Right kidney (tissue), 1 donor: ENCODE measurements at regions not wholly inside any gene's neighbourhood (a gene's known extent, or its start where the extent isn't known, plus 50 kb on each side); places are given as distances from the start of the nearest gene placed in this dataset.

ENCODE experiments used
- DNase-seq: peaks from one replicate; pipeline ENCODE4 v3.0.0-alpha.2; 2016

DNA sequence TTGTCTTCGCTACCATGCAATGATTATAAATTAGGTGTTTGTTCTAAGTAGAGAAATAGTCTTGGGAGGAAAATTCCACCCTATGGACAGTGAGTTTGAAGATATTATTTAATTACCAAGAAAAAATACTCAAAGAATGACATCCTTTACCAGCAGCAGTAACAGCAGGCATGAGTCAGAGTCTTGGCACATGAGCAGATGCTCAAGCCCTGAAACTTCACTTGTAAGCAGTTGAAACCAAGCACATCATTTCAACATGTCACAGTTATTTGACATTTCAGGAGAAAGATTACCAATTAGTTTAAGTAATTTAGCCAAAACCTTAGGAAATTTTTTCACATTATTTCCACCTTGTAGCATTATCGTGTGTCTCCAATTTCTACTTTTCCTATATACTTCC lies 99.2 kb downstream of the C12orf50 start:
- no peak for DNase-seq

DNA sequence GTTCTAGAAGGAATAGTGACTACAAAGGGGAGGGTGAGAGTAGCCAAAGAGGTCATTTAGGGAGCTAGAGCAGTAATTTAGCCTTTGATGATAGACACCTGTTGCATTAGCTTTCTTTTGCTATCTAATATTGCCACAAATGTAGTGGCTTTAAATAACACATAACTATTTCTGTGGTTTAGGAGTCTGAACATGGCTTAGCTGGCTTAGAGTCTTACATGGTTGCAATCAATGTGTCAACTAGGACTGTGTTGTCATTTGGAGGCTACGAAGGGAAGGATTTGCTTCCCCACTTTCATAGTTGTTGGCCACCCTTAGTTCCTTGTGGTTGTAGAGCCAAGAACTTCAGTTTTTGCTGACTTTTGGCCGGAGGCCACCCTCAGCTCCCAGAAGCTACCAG lies 99.9 kb downstream of the C12orf50 start:
- no peak for DNase-seq

DNA sequence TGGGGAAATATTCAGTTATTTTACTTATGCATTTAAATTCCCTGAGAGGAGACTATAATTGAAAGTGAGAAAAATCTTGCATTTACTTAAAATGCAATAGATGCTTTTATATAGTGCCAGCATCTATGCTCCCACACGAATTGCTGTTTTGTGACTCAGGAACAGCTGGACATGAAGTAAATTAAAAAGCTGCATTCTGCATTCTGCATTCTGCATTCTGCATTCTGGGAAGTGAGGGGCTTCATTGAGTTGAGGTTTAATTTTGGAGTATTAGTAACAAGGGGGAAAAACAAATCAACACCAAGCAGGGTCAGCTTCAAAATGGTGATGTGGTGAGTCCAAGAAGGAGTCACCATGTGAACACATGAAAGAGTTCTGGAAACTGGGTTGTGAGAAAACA lies 101.2 kb downstream of the C12orf50 start:
- DNase-seq = no peak

DNA sequence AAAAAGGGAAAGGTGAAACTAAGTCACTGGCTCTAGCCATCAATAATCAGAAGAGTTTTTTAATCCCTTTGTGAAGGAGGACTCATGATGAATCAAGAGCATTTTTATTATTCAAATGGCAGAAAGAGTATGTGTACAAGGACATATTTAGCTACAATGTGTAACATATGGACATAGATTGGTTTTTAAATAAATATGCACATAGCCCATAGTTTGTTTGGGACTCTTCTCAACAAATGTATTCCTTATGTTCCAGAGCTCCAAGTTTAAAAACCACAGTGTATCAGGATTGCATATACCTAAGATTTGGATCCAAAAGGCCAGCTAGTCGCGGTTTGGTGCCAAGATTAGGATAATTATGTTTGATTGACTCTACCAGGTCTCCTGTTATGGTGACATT lies 104.2 kb downstream of the C12orf50 start:
- DNase-seq = no peak

DNA sequence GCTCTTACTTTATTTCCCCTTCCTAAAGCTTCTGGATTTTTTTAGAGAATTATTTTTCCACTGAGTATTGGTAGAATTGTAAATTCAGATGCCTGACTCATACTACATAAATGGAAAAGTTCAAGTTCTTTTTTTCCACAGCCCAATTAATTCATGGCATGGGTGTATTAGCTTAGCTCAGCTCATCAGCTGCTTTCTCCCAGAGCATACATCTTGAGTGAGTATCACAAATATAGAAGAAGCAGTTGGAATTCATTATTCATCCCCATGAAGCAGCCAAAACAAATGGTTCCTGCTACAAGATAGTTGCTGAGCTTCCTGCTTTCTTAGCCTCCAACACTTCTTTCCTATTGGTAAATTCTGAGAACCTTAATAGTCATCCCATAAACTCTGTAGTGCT lies 105.1 kb downstream of the C12orf50 start:
- no peak for DNase-seq

DNA sequence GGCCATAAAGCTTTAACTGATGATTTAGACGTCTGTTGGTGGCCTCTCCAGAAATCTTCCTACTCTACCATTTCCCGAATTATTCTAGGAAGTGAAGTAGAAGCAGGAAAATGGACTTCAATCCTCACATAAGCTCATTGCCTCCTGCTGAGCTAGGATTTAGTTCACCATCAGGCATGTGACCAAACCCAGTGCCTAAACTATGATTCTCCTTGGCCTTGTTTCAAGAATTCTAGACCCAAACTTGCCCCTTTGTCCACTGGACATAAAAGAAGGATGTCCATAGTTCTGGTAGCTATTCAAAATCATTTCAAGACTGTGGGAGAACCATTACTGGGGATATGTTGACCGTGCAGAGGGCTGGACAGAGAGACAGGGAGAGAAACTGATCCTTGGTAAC lies 105.8 kb downstream of the C12orf50 start:
- no peak for DNase-seq

DNA sequence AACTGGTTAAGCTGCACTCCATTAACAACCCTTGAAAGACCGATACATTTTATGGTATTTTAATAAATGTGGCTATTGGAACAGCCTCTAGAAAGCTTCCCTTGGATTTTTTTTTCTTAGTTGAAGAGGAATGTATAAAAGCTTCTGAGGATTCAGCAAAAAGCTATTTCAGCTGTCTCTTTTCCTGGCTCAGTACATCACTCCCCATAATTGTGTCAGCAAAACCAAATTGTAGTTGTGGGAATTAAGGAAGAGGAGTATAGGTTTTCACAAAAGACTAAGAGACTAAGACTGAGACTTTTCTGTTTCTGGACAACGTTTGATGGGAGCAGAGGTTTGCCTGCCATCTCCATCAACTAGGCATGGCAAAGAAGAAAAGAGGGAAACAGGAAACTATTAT lies 106.5 kb downstream of the C12orf50 start:
- DNase-seq = no peak

DNA sequence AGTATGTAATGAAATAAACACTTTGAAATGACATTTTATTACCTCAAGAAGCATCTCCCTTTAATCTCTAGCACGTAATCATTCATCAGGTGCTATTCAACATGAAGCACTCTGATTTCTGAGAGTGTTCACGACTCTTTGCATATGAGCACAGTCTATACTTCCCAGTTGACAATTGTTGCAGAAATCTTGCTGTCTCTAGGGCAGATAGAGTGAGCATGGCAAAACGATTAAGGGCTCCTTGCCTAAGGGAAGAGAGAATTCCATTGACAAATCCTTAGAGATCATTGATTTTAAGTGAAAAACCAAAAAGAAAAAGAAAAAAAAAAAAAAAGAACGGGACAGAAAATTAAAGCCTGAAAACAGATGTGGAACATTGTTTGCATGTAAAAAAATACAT lies 107.6 kb downstream of the C12orf50 start:
- DNase-seq = no peak

DNA sequence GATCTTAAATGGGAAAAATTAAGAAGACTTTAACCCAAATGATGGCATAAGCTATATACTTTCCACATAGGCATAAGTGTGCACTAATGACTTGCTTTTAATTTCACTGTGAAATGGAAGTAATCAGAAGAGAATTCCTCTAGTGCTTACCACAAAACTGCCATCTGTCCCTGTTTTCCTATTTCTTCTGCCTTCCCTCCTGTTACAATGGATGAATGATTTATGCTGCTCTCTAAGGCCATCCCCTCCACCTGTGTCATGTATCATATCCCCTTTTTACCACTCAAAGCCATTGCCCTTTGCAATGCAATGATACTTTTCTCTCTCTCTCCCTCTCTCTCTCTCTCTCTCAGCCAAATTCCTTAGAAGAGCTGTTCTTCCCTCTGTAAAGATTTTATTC lies 109.1 kb downstream of the C12orf50 start:
- DNase-seq = no peak

DNA sequence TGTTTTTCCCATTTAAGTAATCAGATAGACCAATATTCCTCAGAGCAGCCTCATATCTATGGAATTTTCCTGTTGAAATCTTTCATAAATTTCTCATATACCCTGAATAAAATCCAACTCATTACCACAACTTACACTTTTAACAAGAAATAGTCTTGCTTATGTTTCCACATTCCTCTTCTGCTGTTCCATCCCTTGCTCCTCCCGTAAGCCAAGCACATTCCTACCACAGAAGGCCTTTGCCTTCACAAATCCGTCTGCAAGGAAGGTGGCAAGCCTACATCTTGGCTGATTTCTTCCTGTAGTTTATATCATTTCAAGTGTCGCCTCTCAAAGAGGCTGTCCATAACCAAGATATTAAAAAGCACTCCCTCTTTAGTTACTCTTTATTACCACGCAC lies 127.7 kb downstream of the C12orf50 start:
- DNase-seq = no peak

DNA sequence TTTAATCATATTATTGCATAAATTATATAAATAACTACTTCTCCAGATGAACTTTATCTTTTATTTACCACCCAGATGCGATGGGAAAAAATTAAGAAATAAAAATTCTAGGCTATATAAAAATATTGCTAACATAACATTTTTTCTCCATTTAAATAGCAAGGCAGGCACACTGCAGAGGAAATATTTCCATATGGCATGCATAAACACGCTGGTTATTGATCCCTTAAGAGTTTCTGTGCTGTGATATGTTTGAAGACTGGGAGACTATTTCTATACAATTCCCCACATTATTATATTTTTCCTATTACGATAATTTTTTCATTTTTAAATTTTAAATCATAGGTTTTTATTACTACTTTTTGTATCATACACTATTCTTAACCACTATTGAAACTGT lies 131.5 kb downstream of the C12orf50 start:
- DNase-seq = no peak

DNA sequence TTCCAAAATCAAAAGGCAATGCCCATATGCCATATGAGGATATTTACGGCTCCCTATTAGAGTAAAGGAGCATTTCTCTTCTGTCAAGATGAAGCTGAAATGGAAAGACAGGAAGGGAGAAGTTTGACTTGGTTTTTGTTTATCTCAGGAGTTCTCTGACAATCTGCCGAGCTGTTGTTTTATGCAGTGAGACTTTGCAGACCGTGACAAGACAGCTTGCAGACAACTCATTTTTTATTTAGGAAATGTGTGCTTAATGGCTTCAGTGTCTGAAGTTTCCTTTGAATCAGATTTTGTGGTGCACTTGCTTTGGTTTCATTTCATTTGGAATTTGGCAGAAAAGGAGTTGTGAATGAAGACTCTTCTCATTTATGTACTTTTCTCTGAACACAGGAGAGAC lies 145.4 kb downstream of the C12orf50 start:
- DNase-seq = no peak

DNA sequence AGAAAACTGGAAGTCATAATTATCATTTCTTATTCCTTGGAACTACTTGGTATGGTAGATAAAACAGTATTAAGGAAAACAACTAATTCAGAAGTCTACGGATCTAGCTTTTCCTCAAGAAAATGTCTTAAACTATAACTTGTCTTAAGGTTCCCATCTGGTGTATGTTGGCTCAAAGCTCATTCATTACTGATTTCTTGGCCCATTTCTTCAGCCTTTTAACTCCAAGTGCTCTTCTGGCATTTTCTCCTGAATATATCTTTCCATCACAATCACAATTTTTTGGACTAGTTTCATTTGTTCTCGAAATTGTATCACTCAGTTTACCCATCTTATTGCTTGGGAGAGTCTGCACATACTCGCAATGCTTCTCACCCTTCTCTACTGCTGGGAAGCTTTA lies 150.1 kb downstream of the C12orf50 start:
- no peak for DNase-seq

DNA sequence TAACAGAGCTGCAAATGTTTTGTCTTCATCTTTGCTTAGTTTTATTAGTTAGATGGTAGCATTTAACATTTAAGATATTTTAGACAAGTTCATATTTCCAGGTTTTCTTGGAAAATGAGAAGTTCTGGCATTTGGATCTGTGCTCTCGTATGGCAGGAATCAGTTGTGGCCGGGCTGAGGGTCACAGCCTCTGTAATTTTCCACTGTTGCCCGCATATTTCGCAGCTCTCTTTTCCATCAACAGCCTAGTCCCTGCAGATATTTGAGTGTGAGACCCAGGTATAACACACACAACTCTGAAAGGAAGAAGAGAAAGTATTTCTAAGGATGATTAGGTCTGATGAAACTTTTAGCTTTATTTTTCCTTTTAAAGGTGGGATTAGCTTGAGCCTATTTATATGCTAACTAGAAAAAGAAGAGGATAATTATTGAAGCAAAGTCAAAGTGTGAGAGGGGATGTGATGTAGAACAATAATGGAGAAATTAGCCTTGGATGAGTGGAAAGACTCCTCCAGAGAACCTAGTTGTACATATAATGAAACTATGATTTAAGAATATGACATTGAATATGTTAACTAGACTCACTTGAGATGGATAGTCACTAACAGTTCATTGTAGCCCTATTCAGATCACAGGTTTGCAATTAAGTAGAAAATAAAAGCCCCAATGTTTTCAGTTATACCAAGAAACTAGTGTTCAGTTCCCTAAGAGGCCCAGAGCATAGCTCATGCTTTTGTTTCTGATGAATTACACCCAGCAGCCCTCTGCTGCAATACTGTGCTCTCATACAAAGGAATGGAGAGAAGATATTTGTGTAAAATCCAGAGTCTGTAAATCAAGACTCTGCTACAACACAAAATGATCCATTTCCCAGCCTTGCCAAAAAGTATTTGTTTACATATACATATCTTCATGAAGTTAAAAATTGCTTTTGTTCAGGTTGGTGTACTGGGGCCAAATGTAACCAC lies 158.4 kb downstream of the C12orf50 start:
- DNase-seq = no peak

DNA sequence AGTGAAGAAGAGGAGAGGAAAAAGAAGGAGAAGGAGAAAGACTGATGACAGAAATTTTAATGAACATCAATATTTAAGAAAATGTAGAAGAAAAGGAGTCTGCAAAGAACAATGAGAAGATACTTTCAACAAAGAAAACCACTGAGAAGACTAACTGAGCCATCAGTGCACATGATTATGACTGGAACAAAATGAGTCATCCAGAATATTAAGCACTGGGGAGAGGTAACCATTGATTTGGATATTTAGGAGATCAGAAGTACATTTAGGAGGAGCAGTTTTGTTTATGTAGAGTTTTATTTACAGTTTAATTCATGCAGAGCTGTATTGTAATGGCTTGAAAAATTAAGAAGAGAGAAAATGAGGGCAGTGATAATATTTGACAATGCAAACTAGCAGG lies 159.1 kb downstream of the C12orf50 start:
- no peak for DNase-seq

DNA sequence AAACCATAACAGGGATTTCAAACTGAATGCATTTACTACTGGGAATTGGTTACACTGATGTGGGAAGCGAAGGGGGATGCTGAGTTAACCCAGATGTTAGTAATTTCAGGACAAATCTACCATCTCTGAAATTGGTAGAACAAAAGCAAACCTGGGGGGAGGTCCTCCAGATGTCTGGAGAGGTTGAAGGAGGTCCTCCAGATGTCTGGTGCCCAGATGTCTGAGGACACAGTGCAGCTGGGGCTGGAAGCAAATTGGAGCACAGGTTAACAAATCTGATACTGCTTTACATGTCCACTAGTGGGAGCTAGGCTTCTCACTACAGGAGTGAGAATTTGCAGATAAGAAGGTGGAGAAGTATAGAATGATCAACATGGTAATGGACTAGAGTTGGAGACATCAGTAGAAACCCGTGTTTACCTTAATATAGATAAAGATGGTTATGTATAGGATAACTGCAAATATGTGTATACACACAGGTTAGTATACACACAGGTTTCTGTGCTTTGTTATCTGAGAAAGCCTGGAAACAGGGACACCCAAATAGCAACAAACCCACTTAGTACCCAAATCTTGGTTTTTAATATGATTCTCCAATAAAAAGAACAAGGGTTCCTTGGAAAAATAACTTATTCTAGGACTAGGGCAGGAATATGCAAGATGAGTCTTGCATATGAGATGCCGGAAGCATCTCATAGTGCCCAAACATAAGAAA lies 162.5 kb downstream of the C12orf50 start:
- no peak for DNase-seq

DNA sequence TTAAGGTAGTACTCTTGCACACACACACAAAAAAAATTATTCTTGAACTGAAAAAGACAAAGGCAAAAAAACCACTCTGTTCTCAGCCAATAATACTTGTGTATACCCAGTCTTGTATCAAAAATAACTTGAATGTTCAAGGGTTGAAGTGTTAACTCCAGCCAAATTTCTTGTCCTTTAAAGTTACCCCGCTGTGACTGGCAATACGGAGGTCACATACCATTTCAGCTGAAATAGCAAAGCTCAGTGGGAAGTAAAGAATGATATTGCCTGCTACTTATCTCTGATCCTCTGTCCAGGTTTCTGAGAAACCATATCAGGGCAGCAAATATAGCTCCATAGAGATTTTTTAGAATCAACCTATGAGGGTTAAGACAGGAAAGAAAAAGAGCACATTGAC lies 167.4 kb downstream of the C12orf50 start:
- DNase-seq = no peak

DNA sequence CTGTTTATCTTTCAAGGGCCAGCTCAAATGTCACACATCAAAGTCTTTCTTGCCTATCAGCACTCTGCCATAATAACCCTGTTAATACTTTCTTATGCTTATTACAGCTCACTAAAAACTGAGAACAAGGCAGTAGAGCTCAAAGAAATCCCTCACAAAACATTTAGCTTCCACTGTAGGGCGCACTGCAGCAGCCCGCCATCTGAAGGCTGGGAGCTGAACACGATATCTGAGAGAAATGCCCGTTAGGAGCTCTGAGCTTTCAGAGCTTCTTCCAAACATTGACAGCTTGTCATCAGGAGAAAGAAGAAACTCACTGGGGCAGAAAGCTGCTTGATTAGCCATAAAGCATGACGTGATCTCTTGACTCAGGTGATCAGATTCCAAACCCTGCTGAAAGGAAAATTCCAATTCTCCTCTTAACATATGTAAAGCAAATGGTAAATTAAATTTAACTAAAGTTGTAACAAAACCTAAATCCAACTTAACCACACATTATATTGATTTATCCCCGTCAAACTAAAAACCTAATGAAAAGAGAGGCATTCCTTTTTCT lies 175.7 kb downstream of the C12orf50 start:
- no peak for DNase-seq

DNA sequence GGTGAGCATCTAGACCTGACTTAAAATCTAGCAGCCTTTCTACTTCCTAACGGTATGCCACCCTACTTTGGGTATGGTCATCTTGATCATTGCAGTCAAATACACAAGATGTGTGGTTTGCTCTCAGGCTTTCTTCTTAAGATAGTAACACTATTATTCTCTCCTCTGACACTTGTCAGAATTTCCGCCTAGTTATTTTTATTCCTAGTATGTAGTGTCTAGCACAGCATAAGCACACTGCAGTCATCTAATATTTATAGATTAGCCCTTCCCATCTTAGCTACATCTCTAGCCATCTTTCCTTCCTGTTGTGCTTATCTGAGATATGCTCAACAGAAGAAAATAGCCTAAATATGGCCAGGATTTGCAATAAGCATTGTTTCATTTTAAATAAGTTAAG lies 180.1 kb downstream of the C12orf50 start:
- DNase-seq = no peak

DNA sequence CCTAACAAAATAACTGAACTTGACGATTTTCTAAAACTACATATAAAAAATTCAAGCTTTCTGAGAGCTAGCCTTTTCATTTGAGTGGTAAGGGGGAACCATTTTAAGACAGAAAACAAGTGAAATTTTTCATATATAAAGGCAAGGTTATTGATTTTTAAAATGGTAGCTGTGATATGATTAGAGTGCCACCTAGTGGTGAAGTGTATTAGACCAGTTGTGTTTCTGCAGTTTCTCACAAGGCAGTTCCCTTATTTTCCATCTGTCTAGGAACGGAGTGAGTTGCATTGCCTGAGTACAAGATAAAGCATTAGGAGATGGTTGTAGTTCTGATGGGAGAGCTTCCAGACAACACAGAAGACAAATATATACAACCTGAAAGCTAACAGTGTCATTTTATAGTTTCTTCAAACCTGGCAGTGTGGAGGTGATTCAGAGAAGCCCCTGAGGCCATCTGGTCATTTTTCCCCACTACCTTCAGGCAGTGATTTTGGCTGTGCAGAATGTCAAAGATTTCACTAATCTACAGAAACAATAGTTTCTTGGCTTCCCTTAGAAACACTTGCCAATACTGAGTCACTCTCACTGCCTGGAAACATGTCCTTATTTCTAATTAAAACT lies 180.8 kb downstream of the C12orf50 start:
- peak; percentile 22 for DNase-seq

DNA sequence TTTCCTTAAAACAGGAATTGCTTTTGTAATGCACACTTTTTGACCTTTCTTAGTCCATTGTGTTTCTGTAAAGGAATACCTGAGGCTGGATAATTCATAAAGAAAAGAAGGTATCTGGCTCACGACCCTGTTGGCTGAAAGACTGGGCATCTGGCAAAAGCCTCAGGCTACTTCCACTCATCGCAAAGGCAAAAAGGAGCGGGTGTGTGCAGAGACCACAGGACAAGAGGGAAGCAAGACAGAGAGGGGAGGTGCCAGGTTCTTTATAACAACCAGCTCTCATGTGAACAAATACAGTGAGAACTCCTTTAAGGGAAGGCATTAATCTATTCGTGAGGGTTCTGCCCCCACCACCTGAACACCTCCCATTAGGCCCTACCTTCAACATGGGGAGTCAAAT lies 182.1 kb downstream of the C12orf50 start:
- DNase-seq = no peak

DNA sequence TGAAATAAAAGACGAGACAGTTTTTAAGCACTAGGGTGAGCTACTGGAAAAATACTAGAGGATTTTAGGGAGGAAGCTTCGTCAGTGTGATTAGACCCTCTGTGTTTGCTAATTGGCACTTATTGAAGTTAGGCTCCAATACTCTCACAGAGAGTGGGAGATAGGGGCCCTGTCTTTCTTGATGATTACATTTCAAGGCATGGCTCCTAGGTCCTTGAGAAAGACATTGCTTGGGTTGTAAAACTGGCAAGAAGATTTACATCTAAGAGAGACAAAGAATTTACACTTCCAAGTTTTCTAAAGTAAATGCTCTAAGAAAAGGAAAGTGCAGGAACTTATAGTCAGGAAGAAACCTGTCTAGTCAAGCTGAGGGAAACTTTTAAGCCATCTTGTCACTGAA lies 183.2 kb downstream of the C12orf50 start:
- DNase-seq = no peak

DNA sequence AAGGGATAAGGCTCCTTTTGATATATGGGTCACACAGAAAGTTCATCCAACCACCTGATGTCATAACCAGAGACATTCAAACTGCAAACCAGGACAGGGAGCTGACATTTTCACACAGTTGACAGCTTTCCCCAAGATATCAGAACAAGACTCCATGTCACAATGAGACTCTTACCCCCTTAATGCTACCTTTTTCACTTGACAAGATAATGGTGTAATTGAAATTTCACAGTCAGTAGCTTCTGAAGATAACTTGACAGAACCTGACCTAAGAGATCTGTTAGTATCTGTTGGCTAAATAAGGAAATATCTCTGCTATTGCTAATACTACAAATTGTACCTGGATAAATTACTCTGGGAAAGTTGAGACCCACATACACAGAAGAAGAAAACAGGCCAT lies 187.3 kb downstream of the C12orf50 start:
- DNase-seq = no peak
